Astrocyte of the spinal cord (primary cell): ENCODE measurements at regions not wholly inside any gene's neighbourhood (a gene's known extent, or its start where the extent isn't known, plus 50 kb on each side); places are given as distances from the start of the nearest gene placed in this dataset.
"Not testable (repeated sequence)": the region's sequence is repeated elsewhere in the genome, so short reads cannot be mapped to it uniquely, and the experiment has no call there.

Experiments used
- DNase-seq: peaks from one replicate; pipeline ENCODE4 v3.0.0; 2011; ENCODE audit warnings: low read depth, low spot score
- H3K4me3 ChIP-seq: 2 replicates; pipeline ENCODE4 v1.5.1; 2011; ENCODE audit warnings: low read depth, mild to moderate bottlenecking, low read length, moderate library complexity
- in situ Hi-C: cut with HindIII; loops from 2 replicates; pipeline ENCODE4 v1.10.0; 2017; ENCODE audit warnings: low sequenced_read_pairs
- TF ChIP-seq, protein P1 (sequence below): IDR thresholded peaks from 2 replicates; pipeline ENCODE4 v1.5.1; 2012; ENCODE audit warnings: low read depth, mild to moderate bottlenecking, low read length, inconsistent platforms

DNA sequence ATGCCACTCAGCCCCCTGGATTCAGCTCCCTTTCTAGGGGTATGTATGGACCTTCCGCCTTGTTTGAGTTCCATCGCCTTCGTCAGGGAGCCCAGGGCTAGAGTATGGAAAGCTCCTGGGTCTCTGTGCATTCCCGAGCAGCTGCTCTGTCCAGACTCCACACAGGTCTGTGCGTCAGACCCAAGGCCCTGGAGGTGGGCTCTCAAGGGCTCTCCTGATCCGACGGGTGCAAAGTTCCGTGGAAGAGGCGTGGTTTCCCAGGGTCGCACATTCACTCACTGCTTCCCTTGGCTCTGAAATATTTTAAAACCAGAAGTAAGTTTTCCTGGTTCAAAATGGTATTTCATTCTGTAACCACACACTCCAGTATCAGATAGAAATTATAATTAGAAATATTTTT, 863.2 kb downstream of the TRIML1 start:
- no peak for DNase-seq
- no peak overlapping the region for H3K4me3 ChIP-seq
- TF ChIP-seq, protein P1, sequence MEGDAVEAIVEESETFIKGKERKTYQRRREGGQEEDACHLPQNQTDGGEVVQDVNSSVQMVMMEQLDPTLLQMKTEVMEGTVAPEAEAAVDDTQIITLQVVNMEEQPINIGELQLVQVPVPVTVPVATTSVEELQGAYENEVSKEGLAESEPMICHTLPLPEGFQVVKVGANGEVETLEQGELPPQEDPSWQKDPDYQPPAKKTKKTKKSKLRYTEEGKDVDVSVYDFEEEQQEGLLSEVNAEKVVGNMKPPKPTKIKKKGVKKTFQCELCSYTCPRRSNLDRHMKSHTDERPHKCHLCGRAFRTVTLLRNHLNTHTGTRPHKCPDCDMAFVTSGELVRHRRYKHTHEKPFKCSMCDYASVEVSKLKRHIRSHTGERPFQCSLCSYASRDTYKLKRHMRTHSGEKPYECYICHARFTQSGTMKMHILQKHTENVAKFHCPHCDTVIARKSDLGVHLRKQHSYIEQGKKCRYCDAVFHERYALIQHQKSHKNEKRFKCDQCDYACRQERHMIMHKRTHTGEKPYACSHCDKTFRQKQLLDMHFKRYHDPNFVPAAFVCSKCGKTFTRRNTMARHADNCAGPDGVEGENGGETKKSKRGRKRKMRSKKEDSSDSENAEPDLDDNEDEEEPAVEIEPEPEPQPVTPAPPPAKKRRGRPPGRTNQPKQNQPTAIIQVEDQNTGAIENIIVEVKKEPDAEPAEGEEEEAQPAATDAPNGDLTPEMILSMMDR = no peak
- in situ Hi-C loops = no loop called here

DNA sequence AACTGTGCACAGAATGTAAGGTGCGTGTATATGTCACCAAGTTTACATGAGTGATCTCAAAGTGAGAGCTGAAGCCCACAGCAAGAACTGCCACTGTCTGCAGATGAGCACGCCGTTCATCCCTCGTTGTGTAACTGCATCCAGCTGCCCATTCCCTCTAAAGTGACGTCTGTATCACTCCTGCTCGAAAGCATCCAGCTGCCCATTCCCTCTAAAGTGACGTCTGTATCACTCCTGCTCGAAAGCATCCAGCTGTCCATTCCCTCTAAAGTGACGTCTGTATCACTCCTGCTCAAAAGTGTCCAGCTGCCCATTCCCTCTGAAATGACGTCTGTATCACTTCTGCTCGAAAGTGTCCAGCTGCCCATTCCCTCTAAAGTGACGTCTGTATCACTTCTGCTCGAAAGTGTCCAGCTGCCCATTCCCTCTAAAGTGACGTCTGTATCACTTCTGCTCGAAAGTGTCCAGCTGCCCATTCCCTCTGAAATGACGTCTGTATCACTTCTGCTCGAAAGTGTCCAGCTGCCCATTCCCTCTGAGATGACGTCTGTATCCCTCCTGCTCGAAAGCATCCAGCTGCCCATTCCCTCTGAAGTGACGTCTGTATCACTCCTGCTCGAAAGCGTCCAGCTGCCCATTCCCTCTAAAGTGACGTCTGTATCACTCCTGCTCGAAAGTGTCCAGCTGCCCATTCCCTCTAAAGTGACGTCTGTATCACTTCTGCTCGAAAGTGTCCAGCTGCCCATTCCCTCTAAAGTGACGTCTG, 871.4 kb downstream of the TRIML1 start:
- DNase-seq, in situ Hi-C loops, H3K4me3 ChIP-seq: not testable (repeated sequence)

DNA sequence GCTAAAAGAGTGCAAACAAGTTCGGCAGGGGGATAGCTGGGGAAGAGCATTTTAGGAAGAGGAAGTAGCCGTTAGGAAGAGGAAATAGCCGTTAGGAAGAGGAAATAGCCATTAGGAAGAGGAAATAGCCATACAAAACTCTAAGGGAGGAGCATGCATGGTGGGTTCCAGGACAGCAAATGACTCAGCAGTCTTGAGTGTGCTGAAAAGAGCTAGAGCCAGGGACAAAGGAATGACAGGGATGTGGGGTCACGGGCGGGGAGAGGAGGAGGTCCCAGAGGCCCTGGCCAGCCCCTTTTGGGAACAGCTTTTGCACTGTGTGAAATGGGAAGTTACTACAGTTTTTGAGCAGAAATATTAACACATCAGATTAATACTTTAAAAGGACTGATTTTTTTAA, 882.6 kb downstream of the TRIML1 start:
- TF ChIP-seq, protein P1 = no peak
- no peak overlapping the region for H3K4me3 ChIP-seq
- in situ Hi-C loops = no loop called here
- DNase-seq = no peak

DNA sequence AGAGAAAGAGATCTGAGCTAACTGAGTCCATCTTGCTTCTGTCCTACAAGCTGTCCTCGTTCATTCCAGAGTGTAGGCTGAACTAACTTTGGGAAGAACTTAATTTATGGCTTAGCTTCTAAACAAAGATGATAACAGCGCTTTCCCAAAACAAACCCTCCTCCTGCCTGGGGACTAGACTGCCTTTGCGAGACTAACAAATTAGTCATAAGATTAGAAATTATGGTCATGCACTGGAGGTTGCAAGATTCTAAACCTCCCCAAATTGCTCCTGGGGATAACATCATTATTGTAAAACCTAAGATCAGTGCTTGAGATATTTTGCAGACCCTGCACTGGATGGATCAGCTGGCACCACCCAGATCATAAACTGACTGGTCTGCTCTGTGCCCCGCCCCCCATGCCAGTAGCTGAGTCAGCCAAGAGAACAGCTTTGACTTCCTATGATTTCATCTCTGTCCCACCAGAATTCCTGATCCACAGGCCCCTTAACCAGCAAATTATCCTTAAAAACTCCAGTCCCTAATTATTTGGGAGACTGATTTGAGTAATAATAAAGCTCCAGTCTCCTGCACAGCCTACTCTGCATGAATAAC, 883.3 kb downstream of the TRIML1 start:
- no peak overlapping the region for H3K4me3 ChIP-seq
- TF ChIP-seq, protein P1 = no peak
- no peak for DNase-seq
- in situ Hi-C loops = no loop called here

DNA sequence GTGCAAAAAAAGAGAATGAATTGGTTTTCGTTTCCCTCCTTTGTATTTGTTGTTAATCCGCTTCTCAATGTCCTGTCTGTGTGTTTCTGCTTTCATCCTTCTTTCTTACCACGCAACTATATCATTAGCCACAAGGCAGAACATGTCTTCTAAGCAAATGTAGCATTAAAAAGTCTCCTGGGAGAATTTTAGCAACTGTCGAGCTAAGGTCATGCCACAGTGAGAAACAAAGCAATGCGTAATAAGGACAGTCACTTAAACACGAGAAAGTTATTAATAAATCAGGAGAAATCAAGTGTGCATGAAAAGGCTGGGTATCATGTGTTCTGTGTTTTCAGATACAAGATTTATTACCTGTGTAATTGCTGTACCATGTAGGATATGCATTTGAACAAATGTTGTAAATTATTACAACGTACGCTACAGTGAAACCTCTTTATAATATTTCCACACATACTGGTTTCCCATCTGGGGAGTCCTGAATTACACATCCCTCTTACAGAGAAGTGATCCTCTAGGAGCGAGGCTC, 890.8 kb downstream of the TRIML1 start:
- TF ChIP-seq, protein P1 = no peak
- in situ Hi-C loops = no loop called here
- DNase-seq = no peak
- H3K4me3 ChIP-seq = no peak overlapping the region

DNA sequence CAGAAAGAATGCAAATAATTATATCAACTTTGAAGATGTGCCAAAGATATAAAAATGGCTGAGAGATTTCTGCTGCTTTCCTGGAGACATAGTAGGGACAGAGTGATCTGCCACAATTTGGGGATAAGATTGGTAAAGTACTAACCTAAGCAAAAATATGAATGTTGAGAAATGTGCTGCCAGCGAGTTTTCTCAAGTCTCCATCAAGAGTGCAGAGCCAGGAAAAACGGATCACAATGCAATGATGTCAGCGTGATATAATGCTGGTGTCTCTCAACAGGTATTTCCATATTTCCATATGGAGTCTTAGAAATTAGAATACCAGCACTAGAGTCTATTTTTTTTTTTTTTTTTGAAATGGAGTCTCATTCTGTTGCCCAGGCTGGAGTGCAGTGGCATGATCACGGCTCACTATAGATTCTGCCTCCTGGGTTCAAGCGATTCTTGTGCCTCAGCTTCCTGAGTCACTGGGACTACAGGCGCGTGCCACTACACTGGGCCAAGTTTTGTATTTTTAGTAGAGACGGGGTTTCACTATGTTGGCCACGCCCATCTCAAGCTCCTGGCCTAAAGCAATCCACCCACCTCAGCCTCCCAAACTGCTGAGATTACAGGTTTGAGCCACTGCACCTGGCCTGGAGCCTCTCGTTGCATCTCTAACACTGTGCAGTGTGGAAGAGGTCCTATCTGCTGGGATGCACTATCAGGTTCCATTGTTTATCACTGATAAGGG, 893.5 kb downstream of the TRIML1 start:
- TF ChIP-seq, protein P1 = no peak
- in situ Hi-C loops = no loop called here

More for the DNA sequence above, 893.5 kb downstream of the TRIML1 start:
- no peak for DNase-seq
- no peak overlapping the region for H3K4me3 ChIP-seq
